Astrocyte of the spinal cord (primary cell): ENCODE measurements at regions not wholly inside any gene's neighbourhood (a gene's known extent, or its start where the extent isn't known, plus 50 kb on each side); places are given as distances from the start of the nearest gene placed in this dataset.

Experiments
- DNase-seq: peaks from one replicate; pipeline ENCODE4 v3.0.0; 2011; ENCODE audit warnings: low read depth, low spot score
- H3K4me3 ChIP-seq: 2 replicates; pipeline ENCODE4 v1.5.1; 2011; ENCODE audit warnings: low read depth, mild to moderate bottlenecking, low read length, moderate library complexity
- CTCF ChIP-seq: IDR thresholded peaks from 2 replicates; pipeline ENCODE4 v1.5.1; 2012; ENCODE audit warnings: low read depth, mild to moderate bottlenecking, low read length, inconsistent platforms
- in situ Hi-C: cut with HindIII; loops from 2 replicates; pipeline ENCODE4 v1.10.0; 2017; ENCODE audit warnings: low sequenced_read_pairs

GRCh38 chr11:97111559-97111958 lies 721.7 kb downstream of the JRKL start:
- no peak for DNase-seq
- no peak overlapping the region for H3K4me3 ChIP-seq
- TF ChIP-seq CTCF: no peak
- in situ Hi-C loops: no loop called here

DNA sequence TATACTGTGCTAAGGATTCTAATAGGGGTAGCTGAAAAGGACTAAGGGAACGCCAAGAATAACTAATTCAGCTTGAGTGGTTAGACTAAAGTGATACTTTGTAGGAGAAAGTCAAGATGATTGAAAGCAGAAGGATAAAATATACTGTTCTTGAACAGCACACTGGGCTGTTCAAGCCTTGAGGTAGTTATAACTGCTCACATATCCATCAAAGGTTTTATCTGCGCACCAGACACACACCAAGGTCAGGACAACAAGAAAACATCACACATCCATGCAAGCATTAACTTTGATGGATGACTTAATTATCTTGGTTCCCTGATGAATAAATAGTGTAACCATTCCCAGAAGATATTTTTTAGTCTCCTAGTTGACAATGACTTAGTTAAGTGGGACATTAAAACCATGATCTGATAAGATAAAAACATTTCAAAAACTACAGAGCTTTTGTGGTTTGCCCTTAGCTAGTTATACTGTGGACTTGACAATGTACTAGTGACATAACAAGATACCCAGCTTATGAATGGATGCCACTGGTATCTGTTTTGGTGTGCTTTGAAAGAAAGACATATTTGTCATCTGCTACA lies 728.9 kb downstream of the JRKL start:
- no peak overlapping the region for H3K4me3 ChIP-seq
- no peak for TF ChIP-seq CTCF
- in situ Hi-C loops: no loop called here
- no peak for DNase-seq

GRCh38 chr11:97123237-97123636 lies 733.4 kb downstream of the JRKL start:
- H3K4me3 ChIP-seq: no peak overlapping the region
- no peak for TF ChIP-seq CTCF
- DNase-seq: no peak
- in situ Hi-C loops: no loop called here

- TF ChIP-seq CTCF: no peak
- no peak for DNase-seq
- no peak overlapping the region for H3K4me3 ChIP-seq
- in situ Hi-C loops: no loop called here
Measured at GRCh38 chr11:97136067-97136466, 746.3 kb downstream of the JRKL start.

DNA sequence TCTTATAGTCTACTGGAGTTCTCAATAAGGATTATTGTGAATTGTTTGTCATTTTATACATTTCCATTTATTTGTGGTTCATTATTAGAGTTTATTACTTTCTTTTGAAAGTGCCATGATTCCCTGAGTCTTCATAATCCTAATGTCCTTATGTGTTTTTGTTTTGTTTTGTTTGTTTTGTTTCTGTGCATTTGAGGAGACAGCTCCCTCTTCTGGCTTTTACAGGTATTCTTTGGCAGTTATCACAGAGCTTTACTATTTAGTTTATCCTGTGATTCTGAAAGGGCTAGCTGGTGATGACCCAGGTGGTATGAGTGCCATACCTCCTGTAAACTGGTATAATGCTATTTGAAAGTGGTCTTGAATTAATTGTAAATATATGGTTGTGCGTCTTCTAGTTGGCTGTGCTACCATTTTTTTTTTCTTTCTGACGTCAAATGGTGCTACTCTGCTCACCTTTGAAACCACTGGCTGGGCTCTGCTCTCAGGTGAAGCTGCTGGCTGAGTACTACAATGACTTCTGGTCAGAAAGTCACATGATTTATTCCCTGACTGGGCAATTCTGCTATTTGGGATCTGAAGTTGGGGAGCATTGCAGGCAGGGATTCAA lies 751.2 kb downstream of the JRKL start:
- DNase-seq: no peak
- in situ Hi-C loops: no loop called here
- peak; percentile 21 for TF ChIP-seq CTCF
- no peak overlapping the region for H3K4me3 ChIP-seq

GRCh38 chr11:97143463-97143862 lies 753.6 kb downstream of the JRKL start:
- in situ Hi-C loops: no loop called here
- no peak for TF ChIP-seq CTCF

More at GRCh38 chr11:97143463-97143862, 753.6 kb downstream of the JRKL start:
- no peak for DNase-seq
- H3K4me3 ChIP-seq: no peak overlapping the region
